Right lobe of liver (tissue), 6 donors: ENCODE measurements at regions not wholly inside any gene's neighbourhood (a gene's known extent, or its start where the extent isn't known, plus 50 kb on each side); places are given as distances from the start of the nearest gene placed in this dataset.
"Not testable (repeated sequence)": the region's sequence is repeated elsewhere in the genome, so short reads cannot be mapped to it uniquely, and the experiment has no call there.

Experiments used
- ATAC-seq, 4 donors: fragments of 200-7000 bp; cut with Tn5 transposase; one replicate each; pipeline ENCODE4 v1.9.1; 2020; ENCODE audit warnings: mild to moderate bottlenecking in 4 of 4, moderate library complexity in 4 of 4
- DNase-seq, 3 donors: peaks; one replicate each; pipeline ENCODE4 v3.0.0-alpha.2; 2020
- H3K27ac ChIP-seq, 3 donors: fragments of 200-600 bp; one replicate each; pipeline ENCODE4 v1.8.0; 2022
- H3K27me3 ChIP-seq, 2 donors: fragments of 200-600 bp; one replicate each; pipeline ENCODE4 v1.8.0; 2022
- H3K36me3 ChIP-seq, 4 donors: fragments of 200-600 bp; sonication (generic) in 1 of 4; one replicate each; pipeline versions ENCODE4 v1.5.1 to v1.8.0; 2017 to 2022; ENCODE audit warnings: control low read depth in 1 of 4
- H3K4me1 ChIP-seq, 4 donors: fragments of 200-600 bp; sonication (generic) in 1 of 4; one replicate each; pipeline versions ENCODE4 v1.5.1 to v1.8.0; 2017 to 2022; ENCODE audit warnings: control low read depth in 1 of 4
- H3K4me3 ChIP-seq, 3 donors: fragments of 200-600 bp; one replicate each; pipeline ENCODE4 v1.8.0; 2022
- H3K9me3 ChIP-seq, 4 donors: fragments of 200-600 bp; sonication (generic) in 1 of 4; one replicate each; pipeline versions ENCODE4 v1.5.1 to v1.8.0; 2017 to 2022; ENCODE audit warnings: control low read depth in 1 of 4
- POLR2A ChIP-seq: fragments of 450-650 bp; IDR thresholded peaks from one replicate; pipeline ENCODE4 v1.6.1; 2017; ENCODE audit warnings: antibody characterized with exemption, mild to moderate bottlenecking
- WGBS: methylation state at CpG from one replicate; pipeline ENCODE4 v1.1.6; 2018; ENCODE audit warnings: low coverage, low lambda C conversion rate; ENCODE audit not compliant: insufficient coverage; ENCODE audit errors: missing lambda C conversion rate; 5-methylcytosine and 5-hydroxymethylcytosine counted together
- intact Hi-C, 2 donors: fragments of 100-400 bp; cut with DNase I; formaldehyde crosslinking; loops; one replicate each; pipeline versions ENCODE4 v1.11.2 to v1.14.1; 2022
- TF ChIP-seq, protein P1 (sequence below), 4 donors: fragments of 200-600 bp in 3 of 4; fragments of 450-650 bp in 1 of 4; IDR thresholded peaks; one replicate each; pipeline versions ENCODE4 v1.5.1 to v1.8.0; 2016 to 2022; ENCODE audit warnings: antibody characterized with exemption in 4 of 4, mild to moderate bottlenecking in 2 of 4
- donor health status: DM: no; HTN: yes; CAD: no.
- donor health status: DM: no; HTN: no; CAD: no.
- donor health status: DM: no; HTN: no; CAD: no.
- donor health status: DM: no; HTN: yes; CAD: no.
- donor health status: DM: no; HTN: yes; CAD: no.

DNA sequence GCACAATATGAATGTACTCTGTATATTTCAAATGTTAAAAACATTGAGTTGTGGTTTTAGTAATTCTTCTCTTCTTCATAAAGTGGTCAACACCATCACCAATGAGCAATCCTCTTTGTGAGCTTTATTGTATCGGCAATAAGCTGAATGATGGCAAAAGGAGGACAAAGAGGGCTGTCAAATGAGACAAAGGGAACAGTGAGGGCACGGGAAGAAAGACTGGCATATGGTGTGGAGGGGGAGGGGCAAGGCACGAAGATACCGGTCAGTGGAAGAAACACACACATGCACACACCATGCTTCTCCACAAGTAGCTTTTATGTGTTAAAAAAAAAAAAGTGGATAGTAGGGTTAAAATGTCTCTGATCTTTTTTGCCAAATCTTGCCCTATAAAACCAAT is 506.8 kb upstream of the CITED2 start:
- Histone ChIP-seq H3K4me3 (no peak overlapping the region), H3K36me3 (no peaks in the 10 kb centered on the region), H3K9me3 (no peaks in the 10 kb centered on the region), H3K27ac (no peak overlapping the region), H3K4me1 (peaks cover 0 to 6% (median 0%) of the 10 kb centered on the region in 4 donors), H3K27me3 (no peaks in the 10 kb centered on the region)
- intact Hi-C loops = no loop called here
- WGBS = 58% methylated on average over 4 of the region's 4 CpGs
- no peak for DNase-seq
- ATAC-seq = no peak
- TF ChIP-seq POLR2A = no peak
- TF ChIP-seq, protein P1, sequence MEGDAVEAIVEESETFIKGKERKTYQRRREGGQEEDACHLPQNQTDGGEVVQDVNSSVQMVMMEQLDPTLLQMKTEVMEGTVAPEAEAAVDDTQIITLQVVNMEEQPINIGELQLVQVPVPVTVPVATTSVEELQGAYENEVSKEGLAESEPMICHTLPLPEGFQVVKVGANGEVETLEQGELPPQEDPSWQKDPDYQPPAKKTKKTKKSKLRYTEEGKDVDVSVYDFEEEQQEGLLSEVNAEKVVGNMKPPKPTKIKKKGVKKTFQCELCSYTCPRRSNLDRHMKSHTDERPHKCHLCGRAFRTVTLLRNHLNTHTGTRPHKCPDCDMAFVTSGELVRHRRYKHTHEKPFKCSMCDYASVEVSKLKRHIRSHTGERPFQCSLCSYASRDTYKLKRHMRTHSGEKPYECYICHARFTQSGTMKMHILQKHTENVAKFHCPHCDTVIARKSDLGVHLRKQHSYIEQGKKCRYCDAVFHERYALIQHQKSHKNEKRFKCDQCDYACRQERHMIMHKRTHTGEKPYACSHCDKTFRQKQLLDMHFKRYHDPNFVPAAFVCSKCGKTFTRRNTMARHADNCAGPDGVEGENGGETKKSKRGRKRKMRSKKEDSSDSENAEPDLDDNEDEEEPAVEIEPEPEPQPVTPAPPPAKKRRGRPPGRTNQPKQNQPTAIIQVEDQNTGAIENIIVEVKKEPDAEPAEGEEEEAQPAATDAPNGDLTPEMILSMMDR (IDR thresholded peaks at IDR 0.05) = no peak

DNA sequence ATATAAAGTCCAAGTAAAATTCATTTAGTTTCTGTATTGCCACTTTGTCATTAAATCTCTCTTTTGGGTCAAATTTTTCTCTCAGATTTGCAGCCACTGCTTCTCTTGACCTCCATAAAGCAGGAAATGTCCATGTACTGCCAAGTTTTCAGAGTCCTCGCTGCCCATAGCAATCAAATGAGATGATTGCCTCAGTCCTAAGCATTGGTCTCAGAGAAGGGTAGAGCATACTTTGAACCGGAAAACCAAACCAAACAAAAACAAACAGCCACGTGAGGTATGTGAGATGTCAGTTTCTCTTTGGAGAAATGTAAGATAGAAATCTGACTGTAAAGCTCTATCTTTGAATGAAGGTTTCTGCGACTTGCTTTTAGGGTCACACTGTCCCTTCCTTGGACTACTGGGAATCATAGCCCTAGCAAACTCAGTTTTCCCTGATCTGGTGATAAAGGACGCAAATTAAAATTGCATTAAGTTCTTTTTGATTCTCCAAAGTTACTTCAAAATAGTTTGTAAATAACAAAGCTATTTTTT is 505.4 kb upstream of the CITED2 start:
- H3K4me1 ChIP-seq = peaks cover 0 to 6% (median 0%) of the 10 kb centered on the region in 4 donors
- H3K9me3 ChIP-seq = no peaks in the 10 kb centered on the region
- DNase-seq = no peak
- no peak overlapping the region for H3K27ac ChIP-seq
- ATAC-seq = peak; percentile 68 to 84 (median 72)
- intact Hi-C loops = no loop called here
- no peaks in the 10 kb centered on the region for H3K36me3 ChIP-seq
- no peak overlapping the region for H3K4me3 ChIP-seq
- TF ChIP-seq POLR2A = no peak
- TF ChIP-seq, protein P1 (IDR thresholded peaks at IDR 0.05) = no peak
- 38% methylated on average over 5 of the region's 5 CpGs for WGBS
- H3K27me3 ChIP-seq = no peaks in the 10 kb centered on the region

DNA sequence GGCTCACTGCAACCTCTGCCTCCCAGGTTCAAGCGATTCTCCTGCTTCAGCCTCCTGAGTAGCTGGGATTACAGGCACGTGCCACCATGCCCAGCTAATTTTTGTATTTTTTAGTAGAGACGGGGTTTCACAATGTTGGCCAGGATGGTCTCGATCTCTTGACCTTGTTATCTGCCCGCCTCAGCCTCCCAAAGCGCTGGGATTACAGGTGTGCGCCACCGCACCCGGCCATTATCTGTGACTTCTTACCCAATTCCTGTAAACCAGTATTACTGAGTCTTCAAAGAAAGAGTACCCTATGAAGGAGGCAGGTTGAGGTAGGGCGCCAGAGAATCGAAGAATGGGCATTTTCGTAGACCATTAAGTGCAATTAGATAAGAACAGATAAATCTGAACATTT is 504.8 kb upstream of the CITED2 start:
- ATAC-seq, H3K36me3 ChIP-seq, DNase-seq, H3K4me3 ChIP-seq, H3K4me1 ChIP-seq, intact Hi-C loops, H3K27me3 ChIP-seq, H3K27ac ChIP-seq, H3K9me3 ChIP-seq: not testable (repeated sequence)
- 92% methylated on average over 9 of the region's 12 CpGs for WGBS

DNA sequence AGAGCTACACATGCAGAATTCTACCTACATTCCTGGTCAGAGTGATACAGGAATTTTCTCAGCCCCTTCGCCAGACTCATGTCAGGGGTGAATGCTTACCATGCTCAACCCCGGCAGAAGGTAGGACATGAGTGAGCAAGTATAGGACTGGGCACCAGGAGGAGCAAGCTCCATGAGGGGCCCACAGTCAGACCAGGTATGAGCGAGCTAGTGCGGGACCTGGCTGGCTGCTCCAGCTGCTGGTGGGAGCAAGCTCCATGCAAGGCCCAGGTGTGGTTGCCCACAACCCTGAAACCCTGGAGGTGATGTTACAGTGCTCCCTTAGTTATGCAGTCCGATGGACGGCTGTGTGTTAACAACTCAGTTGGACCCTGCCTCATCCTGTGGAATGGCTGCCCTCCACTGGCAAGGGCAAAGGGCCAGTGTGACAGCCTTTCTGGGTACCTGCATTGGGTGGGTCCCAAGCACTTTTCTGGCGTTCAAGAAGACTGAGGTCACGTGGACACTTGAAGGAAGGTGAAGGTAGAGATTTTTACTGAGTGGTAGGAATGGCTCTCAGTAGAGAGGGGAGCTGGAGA is 503.5 kb upstream of the CITED2 start:
- H3K27me3 ChIP-seq = no peaks in the 10 kb centered on the region
- DNase-seq (peak in 2 of 3 donors; percentile 29 to 51), ATAC-seq (peak; percentile 47 to 77 (median 62))
- intact Hi-C loops = no loop called here
- H3K36me3 ChIP-seq = no peaks in the 10 kb centered on the region
- H3K27ac ChIP-seq = no peak overlapping the region
- TF ChIP-seq, protein P1 (IDR thresholded peaks at IDR 0.05) = peak in 2 of 4 donors; percentile 24 to 43
- no peak for TF ChIP-seq POLR2A
- H3K4me3 ChIP-seq = no peak overlapping the region
- peaks cover 0 to 2% (median 0%) of the 10 kb centered on the region in 4 donors for H3K4me1 ChIP-seq
- no peaks in the 10 kb centered on the region for H3K9me3 ChIP-seq
- WGBS = 69% methylated on average over 5 of the region's 8 CpGs

DNA sequence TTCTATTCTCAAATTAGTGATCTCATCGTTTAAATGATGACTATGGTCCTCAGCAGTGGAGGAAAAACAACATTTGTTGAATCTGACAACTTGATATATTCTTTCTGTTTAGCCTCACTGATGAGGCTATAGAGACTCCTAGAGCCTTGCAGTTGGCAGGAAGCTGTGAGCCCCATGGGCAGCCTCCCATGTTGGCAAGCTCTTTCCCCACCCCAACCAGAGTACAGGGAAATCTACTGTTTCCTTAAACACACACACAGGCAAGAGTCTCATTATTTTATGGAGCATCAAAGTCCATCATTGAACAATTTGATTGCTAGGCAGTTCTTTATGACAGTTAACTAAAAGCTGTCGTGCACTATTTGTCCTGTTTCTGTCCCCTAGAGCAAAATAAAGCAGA is 498.2 kb upstream of the CITED2 start:
- TF ChIP-seq, protein P1 (IDR thresholded peaks at IDR 0.05) = no peak
- TF ChIP-seq POLR2A = no peak
- H3K9me3 ChIP-seq = no peaks in the 10 kb centered on the region
- no peak for DNase-seq
- H3K27ac ChIP-seq = no peak overlapping the region
- no peaks in the 10 kb centered on the region for H3K36me3 ChIP-seq
- intact Hi-C loops = no loop called here
- peak in 2 of 4 donors; percentile 46 to 54 for ATAC-seq
- H3K27me3 ChIP-seq = no peaks in the 10 kb centered on the region
- WGBS = 36% methylated on average over 2 of the region's 2 CpGs
- H3K4me3 ChIP-seq = no peak overlapping the region
- H3K4me1 ChIP-seq = no peaks in the 10 kb centered on the region
